GM12878 (cell line): ENCODE measurements at regions not wholly inside any gene's neighbourhood (a gene's known extent, or its start where the extent isn't known, plus 50 kb on each side); places are given as distances from the start of the nearest gene placed in this dataset.

Source experiments
- ATAC-seq: fragments of 200-7000 bp; cut with Tn5 transposase; 3 replicates; pipeline ENCODE4 v1.9.1; 2020; ENCODE audit warnings: mild to moderate bottlenecking, moderate library complexity
- BruUV-seq: library from RNA; stranded (reverse); fragments of 400-500 nt; replicated peaks from 2 replicates; lab custom pipeline; 2021; lab: Mats Ljungman, UMichigan
- CTCF ChIA-PET: fragments of 300-600 bp; sonication (Branson Sonifier 250); formaldehyde crosslinking; extraction: SDS; loops from one replicate; lab custom pipeline; 2021; ENCODE audit warnings: inconsistent platforms; lab: Yijun Ruan, JAX
- POLR2A ChIA-PET: fragments of 350-600 bp; formaldehyde crosslinking; extraction: SDS; loops from one replicate; lab custom pipeline; 2021; ENCODE audit warnings: inconsistent platforms; lab: Charles Lee
- RAD21 ChIA-PET: fragments of 300-600 bp; sonication (Branson Sonifier 250); formaldehyde crosslinking; loops from one replicate; lab custom pipeline; 2023; ENCODE audit warnings: antibody characterized with exemption; ENCODE audit not compliant: unreplicated experiment; lab: Charles Lee
- SMC1A ChIA-PET: fragments of 300-600 bp; sonication (Branson Sonifier 250); formaldehyde crosslinking; loops from one replicate; lab custom pipeline; 2023; ENCODE audit not compliant: unreplicated experiment, uncharacterized antibody; lab: Charles Lee
- DNase-seq: peaks from one replicate; pipeline ENCODE4 v3.0.0-alpha.2; 2011; ENCODE audit warnings: low read depth, low spot score
- FAIRE-seq: peaks from 3 replicates; lab custom pipeline; 2011; peaks lifted over from hg19 to GRCh38; lab: Jason Lieb, UNC
- H2AFZ ChIP-seq: 2 replicates; pipeline ENCODE4 v1.6.0; 2011; ENCODE audit warnings: low read depth, low read length, control low read depth; ENCODE audit not compliant: control insufficient read depth
- H3K27ac ChIP-seq: 2 replicates; pipeline ENCODE4 v1.5.1; 2011; ENCODE audit warnings: control low read depth; ENCODE audit not compliant: control insufficient read depth, insufficient read depth
- H3K27me3 ChIP-seq, 2 experiments: replicated peaks in 1 of 2; 2 replicates each; pipeline versions ENCODE4 v1.6.0 to v1.6.1; 2011; ENCODE audit warnings: low read length in 1 of 2; ENCODE audit not compliant: control insufficient read depth in 2 of 2, insufficient read depth in 2 of 2
- H3K36me3 ChIP-seq, 2 experiments: 2 replicates each; pipeline ENCODE4 v1.5.1; 2011; ENCODE audit warnings: low read length in 1 of 2; ENCODE audit not compliant: control insufficient read depth in 2 of 2, insufficient read depth in 2 of 2
- H3K4me1 ChIP-seq: 2 replicates; pipeline ENCODE4 v1.6.1; 2011; ENCODE audit warnings: mild to moderate bottlenecking, low read length, moderate library complexity, mixed read lengths; ENCODE audit not compliant: control insufficient read depth, insufficient read depth
- H3K4me2 ChIP-seq: 2 replicates; pipeline ENCODE4 v1.6.0; 2011; ENCODE audit warnings: control low read depth; ENCODE audit not compliant: control insufficient read depth, insufficient read depth
- H3K4me3 ChIP-seq: fragments of 200-600 bp; sonication (generic); 2 replicates; pipeline ENCODE4 v1.5.1; 2016
- H3K79me2 ChIP-seq: 2 replicates; pipeline ENCODE4 v1.6.0; 2011; ENCODE audit warnings: low read length; ENCODE audit not compliant: control insufficient read depth, insufficient read depth
- H3K9ac ChIP-seq: 2 replicates; pipeline ENCODE4 v1.8.0; 2011; ENCODE audit warnings: low read length, control low read depth, mixed read lengths; ENCODE audit not compliant: control insufficient read depth, insufficient read depth
- H3K9me3 ChIP-seq: replicated peaks from 3 replicates; pipeline ENCODE4 v1.5.1; 2011; ENCODE audit warnings: mild to moderate bottlenecking, low read length; ENCODE audit not compliant: control insufficient read depth, insufficient read depth
- H4K20me1 ChIP-seq: 2 replicates; pipeline ENCODE4 v1.6.0; 2011; ENCODE audit not compliant: control insufficient read depth, insufficient read depth
- CEBPZ ChIP-seq: fragments of 150-350 bp; IDR thresholded peaks from 2 replicates; pipeline ENCODE4 v1.6.1; 2016; ENCODE audit warnings: low read depth, low read length
- CREB1 ChIP-seq: IDR thresholded peaks from 2 replicates; pipeline ENCODE4 v1.6.1; 2012; ENCODE audit warnings: low read depth, mild to moderate bottlenecking, inconsistent platforms
- FOXK2 ChIP-seq: fragments of 450-650 bp; IDR thresholded peaks from 2 replicates; pipeline ENCODE4 v1.6.1; 2017; ENCODE audit warnings: mild to moderate bottlenecking, moderate library complexity
- MEF2A ChIP-seq: IDR thresholded peaks from 2 replicates; pipeline ENCODE4 v1.6.1; 2011; ENCODE audit warnings: low read depth, mild to moderate bottlenecking, low read length, moderate library complexity; ENCODE audit not compliant: insufficient read depth
- NFXL1 ChIP-seq: fragments of 450-650 bp; IDR thresholded peaks from 2 replicates; pipeline ENCODE4 v1.6.1; 2017; ENCODE audit warnings: antibody characterized with exemption, mild to moderate bottlenecking, borderline replicate concordance
- NRF1 ChIP-seq: conservative IDR thresholded peaks from 2 replicates; pipeline ENCODE4 v1.6.1; 2011; ENCODE audit warnings: mild to moderate bottlenecking, low read depth, low read length, improper control_type of control experiment
- STAT3 ChIP-seq: IDR thresholded peaks from 2 replicates; pipeline ENCODE4 v1.6.1; 2011; ENCODE audit warnings: low read depth, low read length, improper control_type of control experiment
- WGBS: methylation state at CpG from one replicate; pipeline ENCODE4 v1.1.6; 2016; ENCODE audit warnings: low lambda C conversion rate; ENCODE audit not compliant: insufficient replicate concordance, insufficient coverage; ENCODE audit errors: missing lambda C conversion rate; 5-methylcytosine and 5-hydroxymethylcytosine counted together
- in situ Hi-C: fragments of 300-500 bp; cut with MboI; formaldehyde crosslinking; loops from 9 replicates; pipeline ENCODE4 v1.14.3; 2018; ENCODE audit warnings: mixed read lengths
- intact Hi-C: fragments of 100-400 bp; cut with micrococcal nuclease; formaldehyde crosslinking; loops from one replicate; pipeline ENCODE4 v1.14.2; 2022; ENCODE audit not compliant: unreplicated experiment
- TF ChIP-seq, protein P1 (sequence below): fragments of 450-650 bp; IDR thresholded peaks from 2 replicates; pipeline ENCODE4 v1.6.1; 2014; ENCODE audit warnings: mild to moderate bottlenecking

DNA sequence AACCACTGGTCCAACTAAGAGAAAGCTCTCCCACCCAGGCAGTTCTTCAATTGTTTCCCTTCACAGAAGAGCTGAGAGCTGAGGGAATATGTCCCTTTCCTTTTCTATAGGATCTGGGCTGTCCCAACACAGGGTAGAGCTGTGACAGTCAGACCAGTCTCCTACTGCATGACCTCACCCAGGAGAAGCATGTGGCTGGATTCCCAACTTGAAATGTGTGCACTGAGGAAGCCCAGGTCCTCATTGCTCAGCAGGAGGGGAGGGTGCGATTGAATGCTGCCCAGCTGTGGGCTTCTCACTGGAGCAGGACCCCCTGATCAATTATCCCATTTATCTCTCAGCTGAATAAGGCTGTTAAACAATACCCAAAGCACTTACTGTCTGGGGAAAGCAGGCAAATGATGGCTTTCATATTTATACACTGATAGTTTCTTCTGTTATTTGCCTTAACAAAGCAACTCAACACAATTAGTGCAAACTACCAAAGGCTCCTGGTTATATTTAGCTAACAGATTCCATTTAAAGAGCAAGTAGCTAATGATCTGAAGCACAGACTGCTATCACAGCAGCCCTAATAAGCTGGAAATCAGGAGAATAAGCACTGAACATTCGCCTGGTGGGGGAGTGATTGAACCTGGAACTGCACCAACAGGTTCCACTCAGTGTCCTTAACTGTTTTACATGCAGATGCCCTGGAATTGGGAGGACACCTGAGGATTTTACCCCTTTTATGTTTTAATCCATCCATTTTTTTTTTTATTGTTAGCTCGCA lies 508.8 kb downstream of the CCSER2 start:
- ChIA-PET CTCF (interaction anchor here (0.7 to 1.7 kb wide), 4 partner anchors 9 to 579 kb away, joined by 3 read pairs; no protein-coding TSS in a partner anchor), RAD21 (no interaction called here), POLR2A (no interaction called here), SMC1A (interaction anchor here (0.6 kb wide), 1 partner anchor 1635 kb away, joined by 3 read pairs; no protein-coding TSS in a partner anchor)
- DNase-seq (no peak), FAIRE-seq (no peak), ATAC-seq (no peak)
- no peaks in the 10 kb centered on the region for H3K36me3 ChIP-seq
- no peak overlapping the region for H3K4me2 ChIP-seq
- H4K20me1 ChIP-seq = no peaks in the 10 kb centered on the region
- no peaks in the 10 kb centered on the region for H3K9me3 ChIP-seq
- TF ChIP-seq MEF2A = no peak
- TF ChIP-seq, protein P1, sequence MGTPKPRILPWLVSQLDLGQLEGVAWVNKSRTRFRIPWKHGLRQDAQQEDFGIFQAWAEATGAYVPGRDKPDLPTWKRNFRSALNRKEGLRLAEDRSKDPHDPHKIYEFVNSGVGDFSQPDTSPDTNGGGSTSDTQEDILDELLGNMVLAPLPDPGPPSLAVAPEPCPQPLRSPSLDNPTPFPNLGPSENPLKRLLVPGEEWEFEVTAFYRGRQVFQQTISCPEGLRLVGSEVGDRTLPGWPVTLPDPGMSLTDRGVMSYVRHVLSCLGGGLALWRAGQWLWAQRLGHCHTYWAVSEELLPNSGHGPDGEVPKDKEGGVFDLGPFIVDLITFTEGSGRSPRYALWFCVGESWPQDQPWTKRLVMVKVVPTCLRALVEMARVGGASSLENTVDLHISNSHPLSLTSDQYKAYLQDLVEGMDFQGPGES = no peak
- TF ChIP-seq CREB1 = no peak
- TF ChIP-seq CEBPZ = no peak
- TF ChIP-seq STAT3 = no peak
- no peak for TF ChIP-seq FOXK2
- no peak for TF ChIP-seq NFXL1
- TF ChIP-seq NRF1 = no peak
- H3K79me2 ChIP-seq = no peaks in the 10 kb centered on the region
- BruUV-seq = no TSS peak
- no peak overlapping the region for H3K27ac ChIP-seq
- intact Hi-C loops = no loop called here
- no peak overlapping the region for H3K9ac ChIP-seq
- H3K27me3 ChIP-seq = no peaks in the 10 kb centered on the region; a peak in 1 of 4 replicates
- H3K4me3 ChIP-seq = no peak overlapping the region
- H2AFZ ChIP-seq = no peak overlapping the region
- H3K4me1 ChIP-seq = no peaks in the 10 kb centered on the region
- in situ Hi-C loops = no loop called here
- WGBS = 7% methylated on average over 3 of the region's 3 CpGs
